GM18867 (cell line): ENCODE measurements at regions not wholly inside any gene's neighbourhood (a gene's known extent, or its start where the extent isn't known, plus 50 kb on each side); places are given as distances from the start of the nearest gene placed in this dataset.
"Not testable (repeated sequence)": the region's sequence is repeated elsewhere in the genome, so short reads cannot be mapped to it uniquely, and the experiment has no call there.

ENCODE experiments used
- ATAC-seq: cut with Tn5 transposase; IDR thresholded peaks from one replicate; pipeline ENCODE4 v1.9.1; 2021; ENCODE audit warnings: mild to moderate bottlenecking, moderate library complexity; ENCODE audit not compliant: unreplicated experiment

DNA sequence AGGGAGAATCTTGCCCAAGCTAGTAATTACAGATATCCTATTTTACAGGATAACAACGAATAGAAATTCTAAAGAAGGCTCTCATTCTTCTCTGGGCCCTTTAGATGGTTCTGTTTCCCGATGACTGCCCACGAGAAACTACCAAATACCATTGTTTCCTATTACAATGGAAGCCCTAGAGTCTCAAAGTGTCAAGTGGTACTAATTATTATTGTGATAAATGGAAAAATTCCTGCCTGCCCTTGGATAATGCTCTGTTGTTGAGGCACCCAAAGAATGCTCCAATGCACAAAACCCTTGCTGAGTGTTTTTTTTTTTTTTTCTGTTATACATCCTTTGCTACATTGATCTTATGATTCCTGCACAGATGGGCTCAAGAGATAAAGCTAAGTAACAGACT lies 504.5 kb downstream of the XPNPEP1 start:
- no peak for ATAC-seq

DNA sequence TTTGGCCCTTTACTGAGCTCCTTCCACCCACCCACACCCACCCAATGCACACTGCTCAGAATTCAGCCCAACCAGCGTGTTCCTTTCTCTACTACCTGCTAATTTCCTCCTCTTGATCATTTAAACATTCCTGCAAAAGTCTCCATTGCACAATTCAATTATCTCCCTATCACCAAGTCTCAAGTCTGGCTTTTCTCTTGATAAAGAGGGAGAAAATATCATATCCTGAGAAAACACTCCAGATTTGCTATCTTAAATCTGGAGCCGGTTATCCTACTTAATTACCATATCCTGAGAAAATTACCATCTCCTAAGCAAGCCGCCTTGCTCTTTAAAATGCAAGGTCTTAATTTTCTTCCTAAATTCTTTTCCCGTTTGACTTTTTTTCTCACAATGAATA lies 505.5 kb downstream of the XPNPEP1 start:
- ATAC-seq = no peak

DNA sequence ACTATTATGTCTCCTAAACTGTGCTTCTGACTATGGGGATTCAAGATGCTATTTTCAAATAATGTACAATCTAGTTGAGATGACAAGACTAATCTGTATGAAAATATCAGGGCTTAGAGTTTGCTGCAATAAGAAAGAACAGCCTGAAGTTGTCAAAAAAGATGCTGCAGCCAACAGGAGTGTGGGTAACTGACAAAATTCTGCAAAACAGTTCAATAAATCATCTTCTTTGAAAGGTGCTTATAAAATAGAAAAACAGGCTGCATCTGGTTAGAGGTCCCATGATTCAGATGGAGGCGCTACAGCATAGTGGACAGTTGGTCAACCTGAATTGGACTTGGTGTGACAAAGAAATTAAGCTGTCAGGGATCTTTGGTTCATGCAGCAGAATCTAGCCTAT lies 511.0 kb downstream of the XPNPEP1 start:
- no peak for ATAC-seq

DNA sequence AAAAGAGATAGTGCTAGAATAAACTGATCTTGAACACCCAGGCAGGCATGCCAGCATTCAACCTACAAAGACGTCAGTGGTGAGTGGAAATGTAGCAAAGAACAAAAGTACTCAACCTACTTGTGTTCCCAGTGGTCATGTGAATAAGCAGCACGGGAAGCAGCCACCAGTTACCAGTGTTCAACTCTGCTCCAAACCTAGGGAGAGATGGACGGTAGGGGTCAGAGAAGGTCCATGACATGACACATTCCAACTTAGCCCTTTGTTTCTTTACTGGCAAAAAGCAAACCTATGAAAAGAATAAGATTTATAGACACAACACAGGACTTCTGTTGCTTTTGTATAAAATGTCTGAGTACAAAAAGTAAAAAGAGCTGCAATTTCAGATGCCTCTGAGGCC lies 511.4 kb downstream of the XPNPEP1 start:
- ATAC-seq = no peak

DNA sequence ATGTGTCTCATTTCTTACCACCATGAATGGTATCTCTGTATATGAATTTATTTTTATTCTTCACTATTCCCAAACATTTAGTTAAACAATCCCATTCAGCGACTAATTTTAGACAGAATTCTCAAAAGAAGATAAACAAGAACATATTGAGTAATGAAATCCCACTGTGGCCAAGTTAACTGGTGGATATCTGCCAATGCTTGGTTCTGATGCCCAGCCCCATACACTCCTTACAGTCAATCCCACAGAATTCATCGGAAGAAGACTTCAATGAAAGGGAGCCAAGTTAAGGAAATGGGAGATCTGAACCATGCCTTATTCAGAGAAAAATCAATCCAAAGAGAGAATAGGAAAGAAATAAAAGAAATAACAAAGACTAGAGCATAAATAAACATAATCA lies 518.0 kb downstream of the XPNPEP1 start:
- ATAC-seq = no peak

DNA sequence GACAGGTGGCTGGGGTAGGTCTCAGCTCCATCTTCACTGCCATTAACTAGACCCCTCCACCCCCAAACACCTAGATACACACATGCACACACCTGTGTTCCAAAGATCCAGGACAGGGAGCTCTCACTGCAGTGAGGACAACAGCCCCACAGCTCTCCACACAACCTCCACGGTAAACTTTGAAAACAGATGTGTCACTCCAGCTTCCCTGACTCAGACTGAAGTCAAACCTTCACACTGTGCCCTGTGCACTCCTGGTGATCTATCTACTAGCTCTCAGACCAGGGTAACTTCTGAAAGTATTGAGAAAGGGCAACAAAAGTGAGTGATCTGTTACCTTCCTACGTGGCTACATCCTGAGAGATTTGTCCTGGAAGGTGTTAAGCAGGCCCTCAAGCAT lies 519.8 kb downstream of the XPNPEP1 start:
- ATAC-seq = no peak

DNA sequence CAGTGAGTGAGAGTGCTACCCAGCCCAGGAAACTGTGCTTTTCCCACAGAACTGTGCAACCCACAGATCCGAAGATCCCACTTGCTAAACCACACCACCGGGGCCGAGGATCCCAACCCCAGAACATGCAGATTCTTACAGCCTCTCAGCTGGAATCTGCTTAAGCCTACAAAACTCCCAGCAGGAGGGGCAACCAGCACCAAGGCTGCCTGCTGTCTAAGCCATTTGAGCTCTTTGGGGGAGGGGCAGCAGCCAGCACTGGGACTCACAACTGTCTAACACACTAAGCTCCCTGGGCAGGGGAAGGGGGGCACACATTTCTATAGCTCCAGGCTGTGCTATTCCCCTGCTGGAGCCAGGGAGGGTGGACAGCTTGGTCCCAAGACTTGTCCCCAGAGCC lies 529.9 kb downstream of the XPNPEP1 start:
- no peak for ATAC-seq

DNA sequence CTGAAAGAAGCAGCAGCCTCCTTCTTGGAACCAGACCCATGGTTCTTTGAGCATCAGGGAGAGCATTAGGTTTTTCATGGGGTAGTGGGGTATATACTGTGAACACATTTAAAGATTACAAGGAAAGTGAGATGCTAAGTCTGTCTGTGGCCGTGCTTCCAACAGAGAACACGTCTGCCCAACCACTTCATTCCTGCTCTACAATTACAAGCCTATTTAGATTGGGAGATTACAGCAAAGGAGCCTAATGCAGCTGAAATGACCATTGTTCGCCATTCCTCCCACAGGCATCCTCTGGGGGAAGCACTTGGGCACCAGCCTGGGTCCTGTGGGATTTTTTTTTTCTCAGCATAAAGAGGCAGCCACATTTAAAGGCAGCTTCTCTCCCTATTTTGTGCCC lies 536.4 kb downstream of the XPNPEP1 start:
- no peak for ATAC-seq

DNA sequence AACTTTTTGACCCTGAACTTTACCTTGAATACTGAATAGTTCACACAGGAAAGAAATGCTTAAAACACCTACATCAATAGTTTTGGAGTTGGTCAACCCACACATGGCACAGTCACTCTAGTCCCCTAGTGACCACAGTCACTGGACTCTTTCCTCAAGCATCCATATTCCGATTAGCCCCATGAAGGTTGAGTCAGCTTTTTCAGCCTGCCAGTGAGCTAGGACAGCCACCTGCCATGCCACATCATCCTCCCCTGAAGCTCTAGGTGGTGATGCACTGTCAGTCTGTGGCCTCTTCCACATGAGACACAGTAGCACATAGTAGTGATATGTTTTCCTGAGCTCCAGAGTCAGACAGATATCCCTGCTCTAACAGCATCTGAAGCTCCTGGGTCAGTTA lies 537.2 kb downstream of the XPNPEP1 start:
- no peak for ATAC-seq

DNA sequence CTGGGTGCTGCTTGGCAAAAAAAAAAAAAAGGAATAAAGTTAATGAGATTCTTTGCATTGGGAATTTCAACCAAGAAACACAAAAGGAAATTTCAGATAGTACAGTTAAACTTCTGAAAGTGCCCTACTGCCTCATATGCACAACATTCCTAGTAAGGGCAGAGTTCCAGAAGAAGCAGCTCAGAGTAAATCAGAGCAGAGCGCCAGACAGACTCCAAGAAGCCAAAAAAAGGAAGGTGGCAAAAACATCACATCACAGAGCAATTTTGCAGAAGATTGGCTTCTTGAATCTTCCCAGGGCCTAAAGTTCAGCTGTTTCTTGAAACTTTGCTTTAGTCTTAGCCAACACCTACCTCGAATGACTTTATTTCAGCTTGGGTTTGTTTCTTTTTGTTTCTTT lies 544.1 kb downstream of the XPNPEP1 start:
- ATAC-seq = no peak

DNA sequence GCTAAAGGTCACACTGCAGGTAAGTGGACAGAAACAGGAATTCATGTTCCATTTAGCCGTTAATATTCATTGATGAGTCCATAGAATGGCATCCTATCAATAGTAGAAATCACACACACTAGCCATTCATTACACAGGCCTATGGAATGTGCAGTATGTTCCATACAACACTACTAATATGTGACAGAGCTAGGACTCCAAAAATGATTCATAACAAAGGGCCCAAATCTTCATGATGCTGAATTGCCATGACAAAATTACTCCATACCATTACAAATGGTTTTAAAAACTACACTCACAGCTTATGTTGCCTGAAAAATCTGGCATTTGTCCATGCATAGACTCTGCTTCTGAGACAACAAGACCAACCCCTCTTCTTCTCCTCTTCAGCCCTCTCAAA lies 549.1 kb downstream of the XPNPEP1 start:
- no peak for ATAC-seq

DNA sequence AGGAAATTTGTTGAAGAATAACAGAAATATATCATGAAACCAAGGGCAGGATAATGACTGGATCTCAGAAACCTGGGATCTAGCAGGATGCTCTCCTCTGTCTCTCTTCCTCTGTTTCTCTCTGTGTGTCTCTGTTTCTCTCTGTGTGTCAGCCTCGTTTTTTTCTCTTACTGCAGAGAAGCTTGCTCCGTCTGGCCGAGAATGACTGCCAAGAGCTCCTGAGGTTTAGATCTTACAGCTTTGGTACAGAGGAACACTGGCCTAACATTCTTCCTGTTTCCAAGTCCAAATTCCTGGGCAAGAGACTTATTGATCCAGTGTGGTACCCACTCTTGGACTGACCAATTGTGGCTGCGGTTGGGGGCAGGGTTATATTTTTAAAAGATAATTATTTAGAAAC lies 564.0 kb downstream of the XPNPEP1 start:
- ATAC-seq = no peak

DNA sequence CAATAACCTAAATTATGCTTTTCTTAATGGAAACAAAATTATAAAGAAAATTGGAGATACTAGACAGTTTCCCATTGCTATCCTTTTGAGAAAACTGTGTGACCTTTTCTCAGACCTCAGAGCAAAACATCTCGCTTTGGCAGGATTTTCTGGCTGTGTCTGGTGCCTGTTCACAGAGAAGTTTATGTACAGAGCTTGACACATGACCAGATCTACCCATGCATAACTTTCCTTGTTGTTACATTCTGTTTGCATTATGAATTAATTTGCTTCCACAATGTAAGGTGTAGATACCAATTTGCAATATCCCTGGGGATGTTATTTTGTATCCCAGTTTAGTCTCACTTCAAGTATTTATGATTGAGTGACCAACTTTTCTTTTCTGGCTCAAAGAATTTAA lies 565.0 kb downstream of the XPNPEP1 start:
- no peak for ATAC-seq

DNA sequence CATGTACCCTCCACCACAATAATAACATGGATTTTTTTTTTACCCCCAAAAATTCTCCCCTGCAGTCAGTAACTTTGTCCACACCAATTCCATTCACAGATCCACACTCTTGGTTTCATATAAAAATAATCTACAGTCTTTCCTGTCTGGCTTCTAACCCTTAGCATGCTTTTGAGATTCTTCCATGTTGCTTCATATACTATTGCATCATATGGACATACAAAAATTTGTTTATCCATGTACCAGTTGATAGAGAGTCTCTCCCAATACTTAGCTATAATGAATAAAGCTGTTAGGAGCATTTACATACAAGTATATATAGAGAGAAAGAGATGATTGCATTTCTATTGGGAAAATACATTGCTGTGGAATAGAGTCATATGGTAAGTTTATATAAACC lies 575.0 kb downstream of the XPNPEP1 start:
- ATAC-seq = no peak

DNA sequence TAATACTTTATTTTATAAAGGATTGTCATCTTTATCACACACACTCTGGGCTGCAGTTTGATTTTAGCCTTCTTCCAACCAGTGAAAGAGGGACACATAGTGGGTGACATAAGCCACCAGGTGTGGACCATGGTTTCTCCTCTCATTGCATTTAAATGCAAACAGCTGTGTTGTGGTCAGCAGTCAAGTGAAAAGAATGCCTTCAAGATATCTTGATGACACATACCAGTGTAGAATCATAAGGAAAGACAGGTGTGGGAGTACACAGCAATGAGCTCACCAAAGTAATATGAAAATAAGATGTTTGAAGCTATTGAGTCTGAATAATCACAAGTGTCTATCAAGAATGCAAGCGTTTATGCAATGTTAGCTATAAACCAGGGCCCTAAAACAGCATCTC lies 580.0 kb downstream of the XPNPEP1 start:
- no peak for ATAC-seq

DNA sequence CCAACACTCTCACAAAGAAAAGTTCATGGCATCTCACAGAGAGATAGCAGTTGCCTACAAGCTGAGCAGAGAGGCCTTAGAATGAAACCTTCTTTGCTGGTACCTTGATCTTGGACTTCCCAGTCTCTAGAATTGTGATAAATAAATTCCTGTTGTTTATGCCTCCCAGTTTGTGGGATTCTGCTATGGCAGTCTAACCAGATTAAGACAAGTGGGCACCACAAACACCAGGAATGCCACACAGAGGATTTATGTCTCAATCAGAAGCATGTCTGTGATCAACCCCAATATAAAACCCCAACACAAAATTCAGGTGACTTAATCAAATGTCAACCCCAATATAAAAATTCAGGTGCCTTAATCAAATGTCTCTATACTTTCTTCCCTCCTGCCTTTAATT lies 581.3 kb downstream of the XPNPEP1 start:
- no peak for ATAC-seq

DNA sequence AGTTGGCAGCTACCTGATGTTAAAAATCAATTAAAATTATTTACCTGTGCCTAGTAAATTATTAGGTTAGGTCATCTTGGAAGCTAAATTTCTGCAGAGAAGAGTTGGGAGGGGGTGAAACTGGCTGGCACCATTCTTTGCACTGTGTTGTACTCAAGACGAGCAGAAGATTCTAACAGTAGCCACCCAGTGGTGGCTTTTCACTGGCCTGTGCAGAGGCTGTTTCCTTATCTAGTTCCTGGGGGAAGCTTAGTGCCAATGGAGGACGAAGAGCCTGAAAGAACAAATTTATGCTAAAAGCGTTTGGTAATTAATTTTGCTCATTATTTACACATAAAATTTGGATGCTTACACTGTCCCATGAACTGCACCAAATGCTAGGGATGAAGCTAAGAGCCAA lies 595.3 kb downstream of the XPNPEP1 start:
- ATAC-seq = no peak

DNA sequence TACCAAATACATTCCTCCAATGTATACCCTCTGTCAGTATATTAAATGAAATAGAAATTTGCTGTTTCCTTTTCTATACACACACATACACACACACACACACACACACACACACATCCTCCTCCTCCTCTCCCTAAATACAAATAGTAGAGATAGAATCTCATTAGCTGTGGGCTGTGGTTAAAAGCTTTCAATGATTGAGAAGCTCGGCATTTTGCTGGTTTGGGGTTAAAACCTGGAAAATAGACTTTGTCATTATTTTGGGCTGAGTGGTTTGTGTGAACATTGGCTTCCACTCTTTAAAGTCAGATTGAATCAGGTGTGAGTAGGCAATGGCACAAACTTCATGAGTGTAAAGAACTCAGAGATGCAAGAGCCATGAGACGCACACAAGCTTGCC lies 596.0 kb downstream of the XPNPEP1 start:
- no peak for ATAC-seq

DNA sequence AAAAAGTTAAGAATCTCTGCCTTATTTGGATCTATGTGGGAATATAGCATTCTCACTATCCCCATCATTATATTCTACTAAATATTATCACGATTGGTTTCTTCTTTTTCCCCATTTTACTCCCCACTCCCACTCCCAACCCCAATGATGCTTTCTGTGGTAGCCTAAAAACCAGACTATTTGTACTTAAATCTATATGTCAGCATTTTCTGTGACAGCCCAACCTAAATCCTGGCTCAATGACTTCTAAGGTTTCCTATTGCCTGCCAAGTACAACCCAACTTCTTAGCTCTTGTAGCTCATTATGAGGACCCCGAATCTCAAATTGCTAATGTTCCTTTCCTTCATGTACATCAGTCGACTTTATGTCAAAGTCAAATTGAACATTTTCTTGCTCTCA lies 598.6 kb downstream of the XPNPEP1 start:
- no peak for ATAC-seq

DNA sequence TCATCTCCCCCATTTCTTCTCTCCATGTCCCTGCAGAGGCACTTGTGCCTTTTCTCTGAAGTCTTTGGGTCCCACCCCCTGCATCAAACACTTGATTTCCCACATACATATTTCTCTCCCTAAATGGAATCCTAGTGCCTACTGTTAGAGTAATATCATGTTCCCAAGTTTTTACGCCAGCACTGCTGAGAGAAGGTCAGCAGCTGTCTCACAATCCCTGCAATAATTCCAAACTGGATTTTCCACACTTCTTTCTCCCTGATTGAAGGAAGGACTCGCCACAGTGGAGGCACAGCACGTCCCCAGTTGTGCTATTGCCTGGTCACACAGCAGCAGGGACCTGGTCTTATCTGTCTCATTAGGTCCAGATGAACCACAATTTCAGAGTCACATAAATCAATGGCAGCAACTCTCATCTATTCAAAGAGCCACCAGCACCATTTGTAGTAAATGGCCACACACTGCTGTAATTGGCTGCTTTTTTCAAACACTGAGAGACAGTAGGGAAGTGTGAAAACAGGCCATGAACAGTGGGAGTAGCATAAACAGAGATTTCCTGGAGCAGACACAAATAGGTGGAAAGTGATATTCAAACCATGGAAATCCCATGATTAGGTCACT lies 605.5 kb downstream of the XPNPEP1 start:
- no peak for ATAC-seq

DNA sequence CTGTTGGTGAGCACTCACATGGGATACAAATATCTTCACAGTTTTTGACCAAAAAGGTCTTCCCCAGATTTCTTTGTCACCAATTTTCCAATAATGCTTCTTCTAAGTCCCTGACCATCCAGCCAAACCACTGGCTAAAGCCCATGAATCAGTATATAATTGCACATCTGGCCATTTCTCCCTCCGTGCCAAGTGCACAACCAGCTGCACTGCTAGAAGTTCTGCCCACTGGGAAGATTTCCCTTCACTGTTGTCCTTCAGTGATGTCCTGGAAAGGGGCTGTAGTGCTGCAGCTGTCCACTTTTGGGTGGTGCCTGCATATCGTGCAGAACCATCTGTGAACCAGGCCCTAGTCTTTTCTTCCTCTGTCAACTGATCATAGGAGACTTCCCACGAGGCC lies 609.3 kb downstream of the XPNPEP1 start:
- ATAC-seq = not testable (repeated sequence)

DNA sequence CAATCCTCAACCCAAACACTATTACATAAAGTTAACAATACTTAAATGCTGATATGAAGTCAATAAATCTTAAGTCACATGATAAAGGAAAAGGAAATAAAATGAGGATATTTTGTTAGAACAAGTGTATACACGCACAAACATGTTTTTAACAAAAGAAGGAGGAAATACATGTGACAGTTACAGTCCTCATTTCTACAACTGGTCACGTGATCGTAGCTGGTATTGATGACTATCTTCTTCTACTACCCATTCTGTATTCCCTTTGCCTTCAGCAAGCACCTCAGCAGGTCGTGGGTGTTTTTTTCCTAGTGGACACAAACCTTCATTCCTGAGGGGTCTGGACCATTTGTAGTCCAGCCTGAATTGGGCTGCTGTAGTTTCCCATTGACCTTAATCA lies 610.8 kb downstream of the XPNPEP1 start:
- not testable (repeated sequence) for ATAC-seq

DNA sequence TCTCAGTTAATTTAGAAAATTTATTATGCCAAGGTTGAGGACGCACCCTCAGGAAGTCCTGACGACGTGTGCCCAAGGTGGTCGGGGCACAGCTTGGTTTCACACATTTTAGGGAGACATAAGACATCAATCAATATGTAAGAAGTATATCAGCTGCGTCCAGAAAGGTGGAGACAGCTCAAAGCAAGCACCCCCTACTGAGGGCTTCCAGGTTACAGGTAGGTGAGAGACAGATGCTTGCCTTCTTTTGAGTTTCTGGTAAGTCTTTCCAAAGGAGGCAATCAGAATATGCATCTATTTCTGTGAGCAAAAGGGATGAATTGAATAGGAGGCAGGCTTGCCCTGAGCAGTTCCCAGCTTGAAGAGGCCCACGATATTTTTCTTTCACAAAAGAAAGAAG lies 614.3 kb downstream of the XPNPEP1 start:
- no peak for ATAC-seq

DNA sequence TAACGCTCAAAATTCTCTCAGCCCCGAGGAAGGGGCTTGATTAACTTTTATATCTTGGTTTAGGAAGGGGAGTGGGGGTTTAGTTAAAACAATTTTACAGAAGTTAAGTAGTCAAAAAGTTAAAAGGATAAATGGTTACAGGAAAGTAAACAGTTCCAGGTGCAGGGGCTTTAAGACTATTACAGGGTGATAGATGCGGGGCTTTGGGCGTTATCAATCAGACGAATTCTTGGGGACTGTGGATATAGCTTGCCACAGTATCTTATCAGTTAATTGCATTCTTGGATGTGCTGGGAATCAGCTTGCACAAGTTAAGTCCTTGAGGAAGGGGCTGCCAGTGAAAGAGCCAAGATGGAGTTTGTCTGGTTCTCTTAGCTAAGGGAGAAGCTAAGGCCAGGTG lies 616.2 kb downstream of the XPNPEP1 start:
- ATAC-seq = not testable (repeated sequence)
